RWPE2 (cell line): ENCODE measurements at regions not wholly inside any gene's neighbourhood (a gene's known extent, or its start where the extent isn't known, plus 50 kb on each side); places are given as distances from the start of the nearest gene placed in this dataset.

Experiments used
- ATAC-seq: fragments of 200-7000 bp; cut with Tn5 transposase; 3 replicates; pipeline ENCODE4 v1.9.1; 2021; ENCODE audit warnings: low read depth
- DNase-seq: peaks from one replicate; pipeline ENCODE4 v3.0.0-alpha.2; 2020; ENCODE audit warnings: low spot score
- H3K27ac ChIP-seq: fragments of 450-650 bp; 2 replicates; pipeline ENCODE4 v1.5.1; 2017; ENCODE audit warnings: mild to moderate bottlenecking; ENCODE audit not compliant: poor library complexity, severe bottlenecking
- H3K27me3 ChIP-seq: fragments of 250-450 bp; sonication (Bioruptor Pico); 2 replicates; pipeline ENCODE4 v1.5.1; 2021; ENCODE audit warnings: mild to moderate bottlenecking, moderate library complexity; ENCODE audit not compliant: insufficient read depth, poor library complexity, severe bottlenecking
- H3K36me3 ChIP-seq: fragments of 250-450 bp; sonication (Bioruptor Pico); 2 replicates; pipeline ENCODE4 v1.5.1; 2020; ENCODE audit warnings: low read depth, mild to moderate bottlenecking, moderate library complexity
- H3K4me1 ChIP-seq: fragments of 250-450 bp; sonication (Bioruptor Pico); 2 replicates; pipeline ENCODE4 v1.5.1; 2021; ENCODE audit warnings: mild to moderate bottlenecking, moderate library complexity; ENCODE audit not compliant: insufficient read depth, poor library complexity, severe bottlenecking
- H3K4me3 ChIP-seq: fragments of 250-450 bp; sonication (Bioruptor Pico); 2 replicates; pipeline ENCODE4 v1.5.1; 2021; ENCODE audit warnings: mild to moderate bottlenecking, moderate library complexity; ENCODE audit not compliant: severe bottlenecking
- H3K9me3 ChIP-seq: fragments of 250-450 bp; sonication (Bioruptor Pico); 2 replicates; pipeline ENCODE4 v1.5.1; 2021; ENCODE audit warnings: mild to moderate bottlenecking, moderate library complexity; ENCODE audit not compliant: severe bottlenecking
- CTCF ChIP-seq: fragments of 450-650 bp; IDR thresholded peaks from one replicate; pipeline ENCODE4 v1.5.1; 2017; ENCODE audit warnings: mild to moderate bottlenecking, moderate library complexity; ENCODE audit not compliant: poor library complexity, severe bottlenecking

GRCh38 chr4:14528918-14529317 lies 473.4 kb upstream of the CPEB2 start:
- DNase-seq (no peak), ATAC-seq (no peak)
- H3K27ac ChIP-seq, result no peak overlapping the region

GRCh38 chr4:14529653-14530052 lies 472.6 kb upstream of the CPEB2 start:
- ATAC-seq, result no peak
- no peak for DNase-seq
- H3K36me3 ChIP-seq, result no peaks in the 10 kb centered on the region
- H3K27ac ChIP-seq, result no peak overlapping the region
- no peaks in the 10 kb centered on the region for H3K4me1 ChIP-seq
- no peak for TF ChIP-seq CTCF
- H3K4me3 ChIP-seq, result no peak overlapping the region
- H3K9me3 ChIP-seq, result no peaks in the 10 kb centered on the region
- no peaks in the 10 kb centered on the region for H3K27me3 ChIP-seq

More at GRCh38 chr4:14528918-14529317, 473.4 kb upstream of the CPEB2 start:
- no peaks in the 10 kb centered on the region for H3K36me3 ChIP-seq
- no peaks in the 10 kb centered on the region for H3K27me3 ChIP-seq
- no peak overlapping the region for H3K4me3 ChIP-seq
- TF ChIP-seq CTCF, result no peak
- H3K4me1 ChIP-seq, result no peaks in the 10 kb centered on the region
- H3K9me3 ChIP-seq, result no peaks in the 10 kb centered on the region

- H3K4me1 ChIP-seq, result no peaks in the 10 kb centered on the region
- H3K27ac ChIP-seq, result no peak overlapping the region
- no peak overlapping the region for H3K4me3 ChIP-seq
- no peak for TF ChIP-seq CTCF
- DNase-seq (no peak), ATAC-seq (no peak)
- no peaks in the 10 kb centered on the region for H3K9me3 ChIP-seq
- no peaks in the 10 kb centered on the region for H3K36me3 ChIP-seq
- H3K27me3 ChIP-seq, result no peaks in the 10 kb centered on the region
Observed at GRCh38 chr4:14532436-14532835, 469.8 kb upstream of the CPEB2 start.

GRCh38 chr4:14539246-14539645 lies 463.0 kb upstream of the CPEB2 start:
- Histone ChIP-seq H3K36me3 (no peaks in the 10 kb centered on the region), H3K4me1 (no peaks in the 10 kb centered on the region), H3K27me3 (no peaks in the 10 kb centered on the region), H3K27ac (no peak overlapping the region), H3K4me3 (no peak overlapping the region), H3K9me3 (no peaks in the 10 kb centered on the region)
- no peak for DNase-seq
- no peak for ATAC-seq
- no peak for TF ChIP-seq CTCF

GRCh38 chr4:14545163-14545562 lies 457.1 kb upstream of the CPEB2 start:
- H3K4me1 ChIP-seq, result no peaks in the 10 kb centered on the region
- no peaks in the 10 kb centered on the region for H3K9me3 ChIP-seq
- no peaks in the 10 kb centered on the region for H3K36me3 ChIP-seq
- no peak overlapping the region for H3K4me3 ChIP-seq
- H3K27ac ChIP-seq, result no peak overlapping the region
- DNase-seq (no peak), ATAC-seq (no peak)
- H3K27me3 ChIP-seq, result no peaks in the 10 kb centered on the region
- TF ChIP-seq CTCF, result no peak
